SKM-1 treated with dmso at 0.1 percent for 144 hours (cell line): ENCODE measurements at regions not wholly inside any gene's neighbourhood (a gene's known extent, or its start where the extent isn't known, plus 50 kb on each side); places are given as distances from the start of the nearest gene placed in this dataset.

Experiments used
- DNase-seq: peaks from one replicate; lab custom pipeline; 2025; ENCODE audit not compliant: unreplicated experiment; lab: John Stamatoyannopoulos, UW

DNA sequence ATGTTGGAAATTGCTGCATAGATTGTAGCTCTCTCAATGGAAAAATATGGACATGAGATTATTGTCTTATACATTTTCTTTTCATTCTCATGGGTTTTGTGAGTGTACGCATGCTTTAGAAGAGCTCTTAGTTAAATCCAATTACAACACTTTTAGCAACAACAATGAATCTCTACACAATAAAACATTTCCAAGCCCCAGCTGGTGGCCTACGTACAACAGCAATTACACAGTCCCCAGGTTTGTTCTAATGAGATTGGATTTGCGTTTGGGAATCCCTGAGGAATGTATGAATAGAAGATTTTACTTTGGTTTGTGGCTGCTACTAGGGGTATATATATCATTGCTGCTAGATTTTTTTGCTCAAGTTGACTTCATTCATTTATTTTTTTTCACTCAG, 98.6 kb downstream of the FHDC1 start:
- no peak for DNase-seq

DNA sequence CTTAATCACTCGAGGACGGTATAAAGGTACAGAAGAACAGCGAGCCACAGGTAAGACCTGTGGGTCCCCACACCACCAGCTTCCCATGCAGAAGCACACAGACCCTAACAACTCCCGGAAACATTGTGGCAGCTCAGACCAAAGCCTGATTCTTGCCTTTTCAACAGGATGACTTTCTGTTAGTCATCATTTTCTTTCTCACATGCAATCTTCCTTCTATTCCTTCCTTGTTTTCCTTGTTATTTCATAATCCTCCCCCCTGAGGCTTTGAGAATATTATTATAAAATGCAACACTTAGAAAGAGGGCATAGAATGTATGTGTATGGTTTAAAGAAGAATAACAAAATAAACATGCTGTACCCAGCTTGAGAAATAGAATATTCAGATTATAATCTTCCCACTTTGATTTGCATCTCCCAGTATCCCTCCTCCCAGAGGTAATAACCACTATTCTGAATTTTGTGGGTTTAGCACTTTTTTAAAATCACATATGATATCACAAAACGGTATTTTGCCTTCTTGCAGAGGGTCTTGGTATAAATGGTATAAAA, 100.9 kb downstream of the FHDC1 start:
- no peak for DNase-seq

DNA sequence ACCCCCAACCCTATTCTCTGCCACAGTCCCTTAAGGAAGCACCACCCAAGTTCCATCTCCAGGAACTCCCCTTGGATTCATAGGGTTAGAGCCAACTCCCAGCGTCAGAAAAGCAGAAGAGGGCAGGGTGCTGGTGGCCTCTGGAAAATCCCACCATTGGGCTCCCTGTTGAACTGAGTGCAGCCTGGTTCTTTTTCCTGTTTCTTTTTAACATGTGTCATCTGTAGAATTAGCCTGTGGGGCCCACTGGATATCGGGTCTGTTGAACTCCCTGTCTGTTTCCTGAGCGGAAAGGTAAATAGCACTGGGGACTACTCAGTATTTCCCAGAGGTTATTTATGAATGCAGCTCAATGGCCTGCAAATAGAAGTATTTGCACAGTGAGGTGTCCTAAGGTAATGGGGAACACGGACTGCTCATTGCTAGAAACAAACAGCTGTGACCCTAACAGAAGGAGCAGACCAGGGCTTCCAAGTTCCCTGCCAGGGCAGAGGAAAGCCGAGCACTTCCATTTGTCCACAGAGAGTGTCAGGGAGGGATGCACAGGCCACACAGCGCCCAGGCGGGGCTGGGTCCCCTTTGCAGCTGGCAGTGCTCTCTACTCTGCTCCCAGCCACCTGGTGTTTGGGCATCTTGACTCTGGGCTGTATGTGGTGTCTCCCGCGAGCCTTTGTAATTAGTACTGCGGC, 102.6 kb downstream of the FHDC1 start:
- no peak for DNase-seq

DNA sequence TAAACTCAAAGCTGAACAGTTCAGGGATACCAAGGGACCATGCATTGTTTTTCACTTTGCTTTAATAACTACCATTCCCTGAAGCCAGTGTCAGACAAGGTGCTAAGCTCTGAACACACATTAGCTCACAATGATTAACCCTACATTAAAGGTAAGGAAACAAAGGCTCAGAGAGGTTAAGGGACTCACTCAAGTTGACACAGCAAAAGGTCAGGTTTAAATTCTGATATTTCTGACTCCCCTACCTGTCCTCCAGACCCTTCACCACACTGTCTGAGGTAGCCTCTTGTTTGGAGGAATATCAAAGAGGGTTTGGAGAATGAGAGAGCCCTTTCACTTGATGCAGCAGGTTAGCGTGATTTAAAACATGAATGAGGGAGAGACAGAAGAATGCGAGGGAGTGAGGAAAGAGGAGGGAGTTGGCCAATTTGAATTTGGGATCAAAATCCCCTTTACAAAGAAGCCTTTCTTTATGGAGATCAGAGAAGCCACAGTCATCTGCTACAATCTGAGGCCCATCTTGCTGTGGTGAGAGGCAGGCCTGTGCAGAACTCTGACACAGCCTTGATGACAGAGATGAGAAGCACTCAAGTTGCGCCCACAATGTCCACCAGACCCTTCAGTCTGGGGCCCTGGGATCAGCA, 103.5 kb downstream of the FHDC1 start:
- no peak for DNase-seq

GRCh38 chr4:153040677-153041076, 104.6 kb downstream of the FHDC1 start:
- DNase-seq = no peak

DNA sequence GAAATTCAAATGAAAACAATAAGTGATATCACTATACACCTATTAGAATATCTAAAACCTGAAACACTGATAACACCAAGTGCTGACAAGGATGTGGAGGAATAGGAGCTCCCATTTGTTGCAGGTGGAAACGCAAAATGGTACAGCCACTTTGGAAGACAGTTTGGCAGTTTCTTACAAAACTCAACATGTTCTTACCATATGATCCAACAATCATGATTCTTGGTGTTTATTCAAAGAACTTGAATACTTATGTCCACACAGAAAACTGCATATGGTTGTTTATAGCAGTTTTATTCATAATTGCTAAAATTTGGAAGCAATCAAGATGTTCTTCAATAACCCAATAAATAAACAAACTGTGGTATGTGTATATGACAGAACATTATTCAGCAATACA, 107.9 kb downstream of the FHDC1 start:
- DNase-seq = no peak

DNA sequence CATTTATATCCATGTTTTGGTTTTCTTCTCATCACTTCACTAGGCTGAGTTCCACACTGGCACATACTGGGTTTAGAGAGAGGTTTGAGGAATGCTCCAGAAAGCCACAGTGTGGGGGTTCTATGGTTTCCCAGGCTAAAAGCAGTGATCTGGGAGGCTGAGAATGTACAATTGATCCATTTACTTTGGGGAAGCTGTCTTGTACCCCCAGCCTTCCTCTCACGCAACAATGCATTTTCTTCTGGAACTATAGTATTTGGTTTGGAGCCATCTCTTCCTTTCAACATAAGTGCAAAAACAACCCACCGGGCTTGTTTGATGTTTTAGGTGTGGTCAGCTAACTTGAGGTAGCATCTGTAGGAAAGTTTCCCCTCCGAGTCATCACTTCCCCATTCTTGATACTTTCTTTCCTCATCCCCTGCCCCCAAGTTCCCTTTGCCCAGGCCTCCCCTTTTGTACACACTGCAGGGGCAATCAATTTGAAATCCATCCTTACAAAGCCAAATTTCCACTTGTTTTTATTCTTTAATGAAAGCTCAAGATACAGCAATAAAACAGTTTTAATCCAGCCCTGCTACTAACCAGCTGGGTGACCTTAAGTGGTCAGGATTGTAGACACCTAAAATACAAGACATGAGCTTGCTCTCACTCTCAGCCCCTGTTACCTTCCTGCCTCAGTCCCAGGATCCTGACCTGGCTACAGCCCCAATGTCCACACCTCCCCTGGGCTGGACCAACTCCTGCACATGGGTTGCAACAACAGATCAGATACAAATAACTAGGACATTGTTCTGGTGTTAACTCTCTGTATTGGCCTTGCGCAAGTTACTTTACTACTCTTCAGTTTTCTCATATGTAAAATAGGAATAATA, 109.2 kb downstream of the FHDC1 start:
- DNase-seq = peak; percentile 92

DNA sequence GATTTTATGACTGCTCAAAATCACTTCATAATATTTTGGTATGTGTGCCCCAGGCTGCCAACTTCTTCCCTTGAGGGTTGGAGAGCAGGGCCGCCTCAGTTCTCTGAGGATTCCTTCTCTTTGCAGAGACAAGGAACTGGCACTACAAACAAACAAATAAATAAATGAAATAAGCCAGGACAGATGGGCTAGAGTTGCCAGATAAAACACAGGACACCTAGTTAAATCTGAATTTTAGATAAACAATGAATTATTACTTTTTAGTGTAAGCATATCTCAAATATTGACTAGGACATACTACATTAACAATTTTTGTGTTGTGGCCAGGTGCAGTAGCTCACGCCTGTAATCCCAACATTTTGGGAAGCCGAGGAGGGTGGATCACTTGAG, 122.5 kb downstream of the FHDC1 start:
- no peak for DNase-seq

GRCh38 chr4:153060196-153060595, 124.1 kb downstream of the FHDC1 start:
- DNase-seq = no peak

GRCh38 chr4:153061971-153062370, 125.8 kb downstream of the FHDC1 start:
- no peak for DNase-seq

DNA sequence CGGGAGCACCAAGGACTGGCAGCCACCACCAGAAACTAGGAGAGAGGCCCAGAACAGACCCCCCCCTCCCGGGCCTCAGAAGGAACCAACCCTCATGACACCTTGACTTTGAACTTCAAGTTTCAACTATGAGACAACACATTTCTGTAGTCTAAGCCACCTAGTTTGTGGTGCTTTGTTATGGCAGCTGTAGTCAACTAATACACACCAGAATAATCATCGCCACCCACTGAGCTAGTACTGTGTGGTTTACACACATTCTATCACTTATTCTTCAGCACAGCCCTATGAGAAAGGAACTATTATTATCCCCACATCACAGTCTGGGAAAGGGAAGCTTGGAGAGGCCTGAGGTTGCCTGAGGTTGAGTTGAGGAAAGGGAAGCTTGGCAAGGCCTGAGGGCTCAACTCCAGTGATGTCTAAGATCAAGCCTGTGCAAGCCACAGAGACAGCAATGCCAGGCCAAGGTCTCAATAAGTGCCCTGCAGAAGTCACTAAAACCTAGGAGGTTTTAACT, 126.6 kb downstream of the FHDC1 start:
- DNase-seq = no peak

- no peak for DNase-seq
Measured at GRCh38 chr4:153063490-153063889, 127.4 kb downstream of the FHDC1 start.

GRCh38 chr4:153064571-153064970, 128.4 kb downstream of the FHDC1 start:
- DNase-seq = no peak

- DNase-seq = no peak
Measured at GRCh38 chr4:153065276-153065675, 129.2 kb downstream of the FHDC1 start.

GRCh38 chr4:153067376-153067775, 131.3 kb downstream of the FHDC1 start:
- DNase-seq = no peak

DNA sequence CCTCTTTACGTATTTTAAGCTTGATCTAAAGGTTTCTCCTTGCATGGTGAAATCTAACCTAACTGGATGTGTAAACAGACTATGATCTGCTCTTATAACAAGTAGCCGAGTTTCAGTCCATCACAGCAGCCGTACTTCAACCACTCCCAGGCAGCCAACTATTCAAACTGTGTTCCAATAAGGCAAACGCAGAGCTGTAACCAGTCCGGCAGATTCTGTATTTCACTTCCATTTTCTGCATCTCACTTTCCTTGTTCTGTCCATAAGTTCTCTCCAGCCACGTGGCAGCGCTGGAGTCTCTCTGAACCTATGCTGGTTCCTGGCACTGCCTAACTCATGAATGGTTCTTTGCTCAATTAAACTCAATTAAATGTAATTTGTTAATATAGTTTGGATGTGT, 132.6 kb downstream of the FHDC1 start:
- DNase-seq = no peak

DNA sequence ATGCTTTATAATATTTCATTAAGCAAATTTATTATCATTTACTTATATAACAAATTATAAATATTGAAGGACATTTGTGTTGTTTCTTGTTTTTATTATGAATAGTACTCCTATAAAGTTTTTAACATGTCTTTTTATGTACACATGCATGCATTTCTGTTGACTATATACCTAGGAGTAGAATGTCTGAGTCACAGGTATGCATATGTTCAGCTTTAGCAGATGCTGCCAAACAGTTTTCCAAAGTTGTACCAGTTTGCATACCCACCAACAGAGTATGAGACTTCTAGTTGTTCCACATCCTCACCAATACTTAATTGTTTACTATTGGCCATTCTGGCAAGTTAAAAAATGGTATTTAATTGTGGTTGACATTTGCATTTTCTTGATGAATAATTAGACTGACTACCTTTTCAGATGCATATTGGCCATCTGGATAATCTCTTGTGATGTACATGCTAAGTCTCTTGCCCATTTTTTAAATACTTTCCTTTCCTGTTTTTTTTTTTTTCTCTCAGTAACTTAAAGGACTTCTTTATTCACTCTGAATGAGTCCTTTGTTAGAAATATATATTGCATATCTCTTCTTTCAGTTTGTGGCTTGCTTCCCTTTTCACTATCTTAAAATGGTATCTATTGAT, 132.2 kb upstream of the TRIM2 start:
- DNase-seq = no peak

DNA sequence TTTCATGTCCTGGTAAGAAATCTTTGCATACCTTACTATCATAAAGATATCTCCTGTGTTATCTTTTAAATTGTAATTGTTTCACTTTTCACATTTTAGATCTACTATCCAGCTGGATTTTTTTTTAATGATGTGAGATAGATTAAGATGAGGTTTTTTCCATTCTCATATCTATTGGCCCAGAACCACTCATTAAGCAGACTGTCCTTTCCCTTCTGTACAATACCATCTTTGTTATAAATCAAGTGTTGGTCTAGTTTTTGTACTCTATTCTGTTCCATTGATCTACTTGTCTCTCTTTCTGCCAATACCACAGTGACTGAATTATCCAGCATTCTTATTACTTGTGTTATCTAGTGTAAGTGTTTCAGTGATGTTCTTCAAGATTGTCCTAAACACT, 131.6 kb upstream of the TRIM2 start:
- no peak for DNase-seq

DNA sequence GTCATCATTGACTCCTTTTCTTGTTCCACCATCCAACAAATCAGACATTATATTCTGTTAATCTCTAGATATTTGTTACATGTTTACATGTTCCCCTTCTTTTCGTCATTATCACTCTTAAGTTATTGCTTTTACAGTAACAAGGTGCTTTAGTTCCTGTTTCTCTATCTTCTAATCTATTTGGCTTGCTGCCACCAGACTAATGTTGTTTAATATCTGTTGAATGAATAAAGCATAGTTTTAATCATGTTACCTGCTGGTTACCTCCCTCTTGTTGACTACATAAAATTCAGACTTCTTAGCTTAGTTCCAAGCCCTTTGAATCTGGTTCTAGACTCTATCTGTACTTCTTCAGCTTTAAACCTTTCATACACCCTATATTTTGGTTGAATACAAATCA, 129.8 kb upstream of the TRIM2 start:
- no peak for DNase-seq

GRCh38 chr4:153074936-153075630, 129.2 kb upstream of the TRIM2 start:
- DNase-seq = no peak
